ENCODE measurements at regions not wholly inside any gene's neighbourhood (a gene's known extent, or its start where the extent isn't known, plus 50 kb on each side); places are given as distances from the start of the nearest gene placed in this dataset.

- DNase-seq, result no peak
Observed at GRCh38 chr11:129290966-129291365, 84.7 kb upstream of the BARX2 start.

GRCh38 chr11:129289350-129290040 lies 86.2 kb upstream of the BARX2 start:
- no peak for DNase-seq

- DNase-seq, result no peak
Observed at GRCh38 chr11:129287920-129288319, 87.7 kb upstream of the BARX2 start.

GRCh38 chr11:129286813-129287212 lies 88.8 kb upstream of the BARX2 start:
- DNase-seq, result no peak

- no peak for DNase-seq
Observed at GRCh38 chr11:129285402-129285786, 90.3 kb upstream of the BARX2 start.

GRCh38 chr11:129283141-129283540 lies 91.0 kb upstream of the ARHGAP32 start:
- DNase-seq, result no peak

- no peak for DNase-seq
Observed at GRCh38 chr11:129282634-129283033, 90.5 kb upstream of the ARHGAP32 start.

GRCh38 chr11:129281471-129282415 lies 89.6 kb upstream of the ARHGAP32 start:
- no peak for DNase-seq

- peak; percentile 6 for DNase-seq
Observed at GRCh38 chr11:129280027-129280811, 88.1 kb upstream of the ARHGAP32 start.

- DNase-seq, result peak; percentile 83
Observed at GRCh38 chr11:129279326-129280026, 87.4 kb upstream of the ARHGAP32 start.

- peak; percentile 15 for DNase-seq
Observed at GRCh38 chr11:129278586-129279319, 86.6 kb upstream of the ARHGAP32 start.

- DNase-seq, result no peak
Observed at GRCh38 chr11:129277198-129277843, 85.2 kb upstream of the ARHGAP32 start.

GRCh38 chr11:129275828-129276227 lies 83.7 kb upstream of the ARHGAP32 start:
- DNase-seq, result no peak

- DNase-seq, result no peak
Observed at GRCh38 chr11:129273944-129274711, 82.0 kb upstream of the ARHGAP32 start.

GRCh38 chr11:129273322-129273721 lies 81.2 kb upstream of the ARHGAP32 start:
- DNase-seq, result no peak

GRCh38 chr11:129271030-129271429 lies 78.9 kb upstream of the ARHGAP32 start:
- DNase-seq, result no peak

GRCh38 chr11:129270446-129270845 lies 78.3 kb upstream of the ARHGAP32 start:
- DNase-seq, result no peak

- no peak for DNase-seq
Observed at GRCh38 chr11:129268371-129268770, 76.2 kb upstream of the ARHGAP32 start.

- DNase-seq, result no peak
Observed at GRCh38 chr11:129267716-129268115, 75.6 kb upstream of the ARHGAP32 start.

- no peak for DNase-seq
Observed at GRCh38 chr11:129266536-129266935, 74.4 kb upstream of the ARHGAP32 start.

All from CD4-positive, alpha-beta T cell treated with Interleukin-6 for 4 hours (primary cell).